Mammary epithelial cell (primary cell): ENCODE measurements at regions not wholly inside any gene's neighbourhood (a gene's known extent, or its start where the extent isn't known, plus 50 kb on each side); places are given as distances from the start of the nearest gene placed in this dataset.

Source experiments
- CTCF ChIP-seq, 2 donors: IDR thresholded peaks in 1 of 2; conservative IDR thresholded peaks in 1 of 2; 2 replicates each; pipeline ENCODE4 v1.5.1; 2011 to 2012; ENCODE audit warnings: inconsistent platforms in 2 of 2, low read length in 2 of 2, mild to moderate bottlenecking in 2 of 2, control low read depth in 1 of 2, low read depth in 1 of 2; ENCODE audit not compliant: insufficient read depth in 1 of 2; ENCODE audit errors: extremely low read depth in 1 of 2
- EZH2 ChIP-seq: IDR thresholded peaks from 2 replicates; pipeline ENCODE4 v1.6.1; 2012; ENCODE audit warnings: low read length, inconsistent platforms, borderline replicate concordance

GRCh38 chr11:93253111-93253510 lies 55.3 kb upstream of the SLC36A4 start:
- TF ChIP-seq CTCF (conservative IDR thresholded peaks at IDR 0.05 in 1 of 2, IDR thresholded peaks at IDR 0.05 in 1 of 2; ENCODE audit: extremely low read depth in 1 of 2, insufficient read depth in 1 of 2, low read depth in 1 of 2, low read length in 2 of 2) (no peak), EZH2 (no peak)
